Glomerular visceral epithelial cell (primary cell): ENCODE measurements at regions not wholly inside any gene's neighbourhood (a gene's known extent, or its start where the extent isn't known, plus 50 kb on each side); places are given as distances from the start of the nearest gene placed in this dataset.

ENCODE experiments used
- DNase-seq: peaks from one replicate; pipeline ENCODE4 v3.0.0-alpha.2; 2016; ENCODE audit errors: extremely low spot score

DNA sequence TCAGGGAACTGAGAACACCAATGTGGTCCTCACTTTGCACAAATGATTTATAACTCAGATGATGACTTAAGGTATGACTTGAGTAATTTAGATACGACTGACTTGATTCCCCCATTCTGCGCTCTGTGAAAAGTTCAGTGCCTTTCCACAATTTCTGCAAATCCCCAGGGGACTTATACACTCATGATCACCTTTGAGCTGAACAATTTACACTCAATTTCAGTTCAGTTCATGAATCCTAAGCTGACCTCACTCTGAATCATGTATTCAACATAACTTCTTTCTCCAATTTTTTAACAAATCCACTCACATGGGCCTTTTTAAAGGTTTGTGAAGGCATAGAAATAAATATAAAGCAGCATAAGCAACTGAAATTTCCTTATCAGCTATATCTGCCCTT, 274.2 kb downstream of the FAM76B start:
- DNase-seq = no peak

DNA sequence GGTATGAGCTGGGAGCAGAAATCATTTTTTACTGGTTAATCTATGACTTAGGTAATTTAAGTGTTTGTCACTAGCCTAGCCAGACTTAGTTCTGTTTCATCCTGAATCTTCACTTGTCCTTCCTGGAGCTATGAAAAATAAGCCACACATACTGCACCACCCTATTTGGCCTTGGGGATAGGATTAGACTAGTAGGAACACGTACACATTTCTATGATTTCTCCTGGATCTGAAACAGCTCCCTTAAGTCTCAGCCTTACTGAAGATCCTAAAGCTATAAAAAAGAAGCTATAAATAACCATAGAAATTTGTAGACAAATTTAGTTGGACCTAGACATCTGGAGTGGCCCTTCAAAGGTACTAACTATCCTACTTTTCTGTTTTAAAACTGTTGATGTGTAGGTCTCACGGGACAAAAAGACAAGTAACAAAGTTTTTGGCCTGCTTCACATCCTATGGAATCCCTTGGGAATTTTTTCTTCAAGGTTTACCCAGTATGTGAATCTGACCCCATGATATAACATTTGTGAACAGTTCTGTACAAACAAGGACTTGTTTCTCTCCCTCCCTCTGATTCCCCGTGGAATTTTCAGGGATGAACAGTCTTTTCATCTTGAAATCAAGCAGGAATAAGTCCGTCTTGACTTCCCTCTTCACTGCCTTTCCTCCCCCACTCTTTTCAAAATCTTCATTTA, 275.0 kb downstream of the FAM76B start:
- DNase-seq = no peak

DNA sequence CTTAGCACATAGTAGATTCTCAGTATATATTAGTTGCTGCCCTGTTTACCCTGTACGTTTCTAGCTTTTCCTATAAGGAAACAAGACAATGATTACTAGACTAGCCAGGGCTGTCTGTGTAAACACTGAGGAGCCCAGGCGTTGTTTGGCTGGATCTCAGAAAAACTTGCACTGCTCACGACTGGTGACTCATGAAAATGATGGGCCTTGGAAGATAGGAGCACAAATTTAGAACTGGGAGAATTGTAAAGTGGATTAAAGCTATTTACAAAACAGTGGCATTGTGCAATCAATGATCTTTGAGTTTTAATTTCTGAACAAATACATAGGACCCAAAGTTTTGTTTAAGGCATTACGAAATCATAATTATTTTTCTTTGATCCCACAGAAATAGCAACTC, 276.9 kb downstream of the FAM76B start:
- peak; percentile 16 for DNase-seq

DNA sequence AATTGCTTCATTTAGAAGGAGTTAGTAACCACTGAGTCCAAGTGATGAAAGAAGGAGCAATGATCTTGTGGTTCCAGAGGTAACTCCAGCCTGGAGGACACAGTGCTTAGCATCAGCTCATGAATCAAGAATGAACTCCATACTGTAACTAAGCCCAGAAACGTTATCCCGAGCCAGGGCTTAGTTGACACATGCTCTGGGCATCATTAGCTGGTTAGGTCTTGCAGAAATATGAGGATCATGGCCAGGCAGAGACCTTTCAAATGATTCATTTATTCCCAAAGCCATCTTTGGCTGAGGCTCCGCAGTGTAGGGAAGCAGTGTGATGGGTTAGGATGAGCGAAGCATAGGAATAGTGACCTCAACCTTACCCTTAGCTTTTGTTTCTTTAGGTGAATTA, 277.4 kb downstream of the FAM76B start:
- no peak for DNase-seq

DNA sequence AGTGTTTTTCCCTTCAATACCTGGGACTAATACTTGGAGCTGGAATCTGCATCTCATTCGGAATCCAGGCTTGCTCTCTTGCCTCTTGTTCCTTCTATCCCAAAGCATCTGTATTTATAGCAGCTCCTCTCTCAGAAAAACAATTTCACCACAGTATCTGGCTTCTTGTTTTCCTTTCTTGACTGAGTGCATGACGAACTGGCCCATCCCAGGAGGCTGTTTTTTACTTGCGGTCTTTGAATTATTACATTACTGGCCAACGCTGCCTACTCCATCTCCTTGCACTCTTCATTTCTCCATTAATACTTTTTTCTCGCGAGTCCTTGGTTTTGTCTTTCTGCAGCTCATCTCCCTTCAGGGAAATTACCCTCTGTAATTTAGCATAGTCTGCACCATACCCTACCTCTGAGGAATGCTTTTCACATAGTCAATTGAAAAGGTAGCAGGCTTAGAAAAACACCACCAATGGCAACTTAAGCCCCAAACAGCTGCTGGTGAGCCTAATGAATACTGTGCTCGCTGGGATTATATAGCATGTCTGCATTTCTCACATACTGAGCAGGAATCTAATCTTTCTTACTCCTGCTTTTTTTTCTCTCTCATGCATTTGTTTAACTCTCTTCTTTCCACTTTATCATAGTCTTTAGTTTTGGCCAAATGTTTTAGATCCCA, 277.4 kb upstream of the SESN3 start:
- DNase-seq = no peak

DNA sequence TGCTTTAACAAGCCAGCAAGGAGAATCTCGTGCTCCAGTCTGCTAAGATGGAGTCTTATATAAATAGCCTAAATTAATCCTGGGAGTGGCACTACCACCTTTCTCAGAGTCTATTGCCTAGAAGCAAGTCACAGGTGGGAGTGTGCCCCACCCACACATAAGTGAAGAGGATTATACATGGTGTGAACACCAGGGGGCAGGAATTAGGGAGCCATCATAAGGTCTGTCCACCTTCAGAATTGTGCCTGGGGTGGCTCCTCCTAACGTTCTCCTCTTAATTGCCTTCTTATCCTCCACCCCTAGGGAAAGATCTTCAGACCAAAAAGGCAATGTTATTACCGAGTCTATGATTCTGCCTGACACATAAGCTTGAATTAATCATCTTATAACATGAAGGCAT, 276.8 kb upstream of the SESN3 start:
- DNase-seq = no peak

DNA sequence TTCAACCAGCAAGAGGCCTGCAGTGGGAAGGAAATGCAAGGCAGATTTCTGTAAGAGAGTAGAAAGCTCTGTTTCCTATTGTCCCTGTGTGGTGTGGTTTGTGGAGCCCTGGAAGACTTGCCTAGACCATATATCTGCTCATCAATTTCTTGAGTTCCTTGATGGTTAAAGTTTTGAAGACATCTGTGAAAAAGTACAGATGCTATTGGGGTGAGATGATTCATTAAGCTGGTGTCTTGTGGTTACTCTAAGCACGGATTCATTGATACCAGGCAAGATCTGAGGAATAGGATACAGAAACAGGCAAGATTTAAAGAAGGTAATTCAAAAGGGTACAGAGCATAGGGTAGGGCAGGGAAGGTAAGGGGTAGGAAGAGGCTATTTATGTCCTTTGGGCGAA, 275.8 kb upstream of the SESN3 start:
- DNase-seq = no peak

DNA sequence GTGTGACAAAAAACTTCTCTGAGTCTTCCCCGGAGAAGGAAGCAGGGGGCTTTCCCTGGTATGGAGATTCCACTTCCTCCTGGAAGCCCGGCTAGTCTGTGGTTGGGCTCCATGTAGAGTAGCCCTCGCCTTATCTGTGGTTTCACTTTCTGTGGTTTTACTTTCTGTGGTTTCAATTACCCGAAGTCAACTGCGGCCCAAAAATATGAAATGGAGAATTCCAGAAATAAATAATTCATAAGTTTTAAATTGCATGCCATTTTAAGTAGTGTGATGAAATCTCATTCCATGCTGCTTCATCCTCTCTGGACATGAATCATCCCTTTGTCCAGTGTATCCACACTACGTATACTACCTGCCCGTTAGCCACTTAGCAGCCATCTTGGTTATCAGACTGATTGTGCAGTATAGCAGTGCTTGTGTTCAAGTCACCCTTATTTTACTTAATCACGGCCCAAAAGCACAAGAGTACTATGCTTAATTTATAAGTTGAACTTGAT, 275.0 kb upstream of the SESN3 start:
- DNase-seq = peak; percentile 51

DNA sequence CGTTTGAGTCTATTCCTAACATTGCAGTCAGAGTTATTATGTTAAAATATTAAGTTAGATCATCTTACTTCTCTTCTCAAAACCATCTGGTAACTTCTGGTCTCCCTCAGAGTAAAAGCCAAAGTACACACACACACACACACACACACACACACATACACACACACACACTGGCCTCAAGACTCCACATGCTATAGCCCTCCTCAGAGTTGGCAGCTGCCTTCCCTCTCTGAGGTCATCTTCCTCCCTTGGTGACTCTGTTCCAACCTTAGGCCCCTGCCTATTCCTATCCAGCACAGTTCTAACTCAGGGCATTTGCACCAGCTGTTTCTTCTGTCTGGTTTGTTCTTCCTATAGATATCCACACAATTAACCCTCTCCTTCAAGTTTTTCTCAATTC, 272.0 kb upstream of the SESN3 start:
- no peak for DNase-seq

DNA sequence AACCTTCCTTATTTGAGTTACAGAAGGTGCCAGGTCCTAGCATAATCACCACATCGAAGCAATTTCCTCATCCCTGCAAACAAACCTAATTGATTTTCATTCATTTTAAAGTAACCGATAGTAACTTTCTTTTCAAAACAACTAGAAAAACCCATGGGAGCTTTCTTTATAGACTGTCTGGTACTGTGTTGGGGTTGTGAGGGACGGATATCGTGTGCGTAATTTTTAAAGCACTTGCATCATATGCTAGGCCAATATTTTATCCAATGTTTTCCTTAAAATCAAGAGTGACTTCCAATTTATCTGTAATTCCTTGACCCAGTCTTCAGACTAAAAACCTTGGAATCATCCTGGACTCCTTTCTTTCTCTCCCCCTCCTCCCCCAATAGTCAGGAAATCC, 271.5 kb upstream of the SESN3 start:
- DNase-seq = no peak

DNA sequence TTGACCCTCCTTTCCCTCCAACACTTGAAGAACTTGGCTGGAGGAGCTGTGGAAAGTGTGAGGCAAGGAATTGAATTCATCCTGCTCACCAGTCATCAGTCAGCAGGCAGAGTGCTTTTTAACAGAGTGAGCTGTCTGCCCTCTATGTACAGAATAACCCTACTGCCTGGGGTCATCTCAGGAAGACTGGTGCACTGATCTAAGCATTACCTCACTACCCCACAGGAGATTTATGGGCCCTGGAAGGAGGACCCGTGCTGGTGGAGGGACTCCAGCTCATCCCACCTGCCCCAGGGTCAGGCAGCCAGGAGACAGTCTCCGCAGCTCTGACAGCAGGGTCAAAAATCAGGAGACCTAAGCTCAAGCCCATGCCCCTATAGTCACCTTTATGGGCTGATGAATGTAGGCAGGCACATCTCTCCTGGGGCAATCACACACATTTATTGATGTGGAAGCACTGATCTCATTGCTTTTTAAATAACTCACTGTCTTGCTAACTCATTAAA, 270.8 kb upstream of the SESN3 start:
- DNase-seq = no peak

DNA sequence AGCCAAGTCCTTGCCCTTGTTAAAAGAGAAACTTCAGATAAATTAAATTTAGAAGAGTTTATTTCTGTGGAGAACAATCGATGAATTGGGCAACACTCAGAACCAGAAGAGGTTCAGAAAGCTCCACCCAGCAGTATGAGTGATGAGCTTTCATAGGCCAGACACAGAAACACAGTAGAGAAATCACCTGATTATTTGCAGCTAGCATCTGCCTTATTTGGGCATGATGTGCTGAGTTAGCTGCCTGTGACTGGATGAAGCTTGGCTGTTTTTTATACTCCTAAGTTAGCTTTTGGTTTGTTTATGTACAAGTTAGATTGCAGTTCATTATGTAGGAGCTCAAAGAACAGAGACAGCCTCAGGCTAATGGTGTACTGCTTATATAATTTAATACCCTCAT, 269.5 kb upstream of the SESN3 start:
- DNase-seq = no peak

DNA sequence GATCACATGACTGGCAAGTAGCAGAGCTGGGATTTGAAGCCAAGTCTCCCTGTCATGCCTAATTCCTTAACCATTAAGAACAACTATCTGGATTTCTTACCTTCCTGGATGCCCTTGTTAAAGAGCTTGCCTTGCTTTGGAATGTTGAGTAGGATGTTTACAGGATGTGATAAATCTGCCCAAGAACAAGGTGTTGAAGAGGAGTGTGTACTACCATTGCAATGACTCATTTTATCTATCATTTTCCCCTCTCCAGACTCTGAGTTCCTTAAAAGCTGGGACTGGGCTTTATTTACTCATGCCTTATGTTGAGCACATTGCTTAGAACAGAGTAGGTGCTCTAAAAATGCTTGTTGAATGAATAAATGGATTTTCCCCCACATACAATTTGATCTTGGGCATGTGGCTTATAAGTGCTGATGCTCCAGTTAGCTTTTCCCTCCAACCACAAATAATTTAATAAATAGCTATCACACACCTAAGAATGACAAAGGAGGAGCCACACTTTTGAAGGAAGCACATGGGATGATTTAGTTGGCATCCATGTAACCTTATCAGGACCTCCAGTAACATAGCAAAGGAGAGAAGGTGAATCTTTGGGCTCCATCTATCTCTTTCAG, 268.6 kb upstream of the SESN3 start:
- DNase-seq = no peak

DNA sequence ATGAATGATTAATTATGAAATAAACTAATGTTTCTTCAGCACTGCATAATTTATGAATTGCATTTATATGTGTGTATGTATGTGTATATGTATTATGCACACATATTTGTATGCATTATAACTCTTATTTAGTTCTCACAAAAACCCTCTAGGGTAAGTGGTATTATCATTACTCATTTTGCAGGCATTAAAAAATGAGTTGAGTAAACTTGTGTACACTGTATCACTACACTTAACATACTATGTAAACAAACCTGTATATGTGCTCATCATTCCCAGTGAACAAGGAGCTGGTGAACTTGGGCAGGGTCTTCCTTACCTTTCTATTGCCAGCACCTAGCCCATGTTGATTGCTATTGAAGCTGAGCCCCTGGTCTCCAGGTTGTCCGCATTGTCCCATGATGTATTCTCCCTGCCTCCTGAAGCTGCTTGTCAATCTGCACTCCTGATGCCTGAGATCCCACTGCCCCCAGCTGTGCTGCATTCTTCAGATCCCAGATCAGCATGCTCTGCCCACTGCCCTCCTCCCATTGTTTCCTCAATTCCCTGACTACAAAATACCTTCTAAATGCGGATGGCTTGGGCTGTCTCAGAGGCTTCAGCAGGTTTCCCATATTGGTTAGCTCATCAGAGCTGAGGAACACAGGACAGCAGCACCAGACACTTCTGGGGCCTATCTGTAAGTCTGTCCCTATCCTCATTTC, 267.9 kb upstream of the SESN3 start:
- DNase-seq = no peak

DNA sequence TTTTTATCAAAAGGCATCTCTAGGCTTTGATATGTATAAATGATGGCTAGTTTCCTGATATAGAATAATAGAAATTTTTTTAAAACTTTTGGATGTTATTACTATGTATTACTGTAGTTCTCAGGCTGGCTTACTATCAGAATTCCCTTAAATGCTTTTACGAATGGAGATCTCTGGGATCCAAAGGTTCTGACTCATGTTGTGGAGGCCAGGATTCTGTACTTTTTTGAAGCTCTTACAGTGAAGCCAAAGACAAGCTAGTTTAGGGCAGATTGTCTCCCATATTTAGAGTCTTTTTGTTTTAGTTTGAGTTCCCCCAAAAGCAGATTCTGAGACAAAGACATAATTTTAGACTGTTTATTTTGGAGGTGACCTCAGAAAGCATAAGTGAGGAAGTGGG, 265.9 kb upstream of the SESN3 start:
- DNase-seq = no peak

DNA sequence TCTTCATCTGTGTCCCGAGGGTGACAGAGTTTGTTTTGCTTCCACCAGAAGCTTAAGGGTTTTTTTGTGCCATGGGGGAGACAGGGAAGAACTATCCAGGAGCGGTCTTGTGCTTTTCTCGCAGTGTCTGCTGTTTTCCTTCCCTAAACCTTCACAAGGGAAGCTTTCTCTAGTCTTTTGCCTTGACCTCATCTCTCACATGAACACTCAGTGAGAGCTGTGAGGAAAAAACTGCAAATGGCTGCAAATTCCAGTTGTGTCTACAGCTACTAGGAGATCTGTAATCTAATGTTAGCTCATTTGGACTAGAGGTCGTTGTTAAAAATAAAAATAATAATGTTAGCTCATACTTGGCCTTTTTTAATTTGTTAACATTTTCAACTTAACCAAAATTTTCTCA, 264.7 kb upstream of the SESN3 start:
- DNase-seq = no peak

DNA sequence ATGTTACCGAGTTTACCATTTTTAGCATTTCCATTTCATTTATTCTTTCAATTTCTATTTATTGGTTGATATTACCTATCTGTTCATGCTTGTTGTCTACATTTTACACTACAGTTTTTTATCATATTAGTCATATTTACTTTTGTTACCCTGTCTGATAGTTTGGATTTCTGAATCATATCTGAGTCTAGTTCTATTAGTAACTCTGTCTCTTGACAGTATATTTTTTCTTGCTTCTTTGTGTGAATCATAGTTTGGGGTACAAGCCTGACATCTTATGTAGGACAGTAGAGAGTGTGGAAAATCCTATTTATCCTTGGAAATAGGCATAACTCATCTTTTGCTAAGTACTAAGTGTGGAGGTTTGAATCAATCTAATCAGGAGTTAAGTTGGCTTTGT, 263.9 kb upstream of the SESN3 start:
- no peak for DNase-seq

DNA sequence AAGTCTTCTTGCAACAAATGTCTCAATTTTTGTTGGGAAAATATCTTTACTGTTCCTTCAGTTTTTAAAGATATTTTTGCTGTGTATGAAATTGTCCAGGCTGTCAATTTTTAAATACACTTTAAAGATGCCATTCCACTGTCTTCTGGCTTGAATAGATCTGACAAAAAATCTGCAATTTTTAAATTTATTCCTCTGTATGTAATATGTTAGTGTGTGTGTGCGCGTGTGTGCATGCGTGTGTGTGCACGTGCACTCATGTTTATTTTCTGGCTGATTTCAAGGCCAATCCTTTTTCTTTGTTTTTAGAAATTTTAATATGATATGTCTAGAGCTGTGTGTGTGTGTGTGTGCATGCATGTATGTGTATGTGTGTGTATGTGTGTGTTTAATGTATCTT, 263.2 kb upstream of the SESN3 start:
- no peak for DNase-seq

DNA sequence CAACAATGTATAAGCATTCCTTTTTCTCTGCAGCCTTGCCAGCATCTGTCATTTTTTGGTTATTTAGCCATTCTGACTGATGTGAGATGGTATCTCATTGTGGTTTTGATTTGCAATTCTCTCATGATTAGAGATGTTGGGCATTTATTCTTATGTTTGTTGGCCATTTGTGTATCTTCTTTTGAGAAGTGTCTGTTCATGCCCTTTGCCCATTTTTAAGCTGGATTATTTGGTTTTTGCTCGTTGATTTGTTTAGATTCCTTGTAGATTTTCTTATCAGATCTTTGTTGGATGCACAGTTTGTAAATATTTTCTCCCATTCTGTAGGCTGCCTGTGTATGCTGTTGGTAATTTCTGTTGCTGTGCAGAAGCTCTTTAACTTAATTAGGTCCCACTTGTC, 259.6 kb upstream of the SESN3 start:
- no peak for DNase-seq

DNA sequence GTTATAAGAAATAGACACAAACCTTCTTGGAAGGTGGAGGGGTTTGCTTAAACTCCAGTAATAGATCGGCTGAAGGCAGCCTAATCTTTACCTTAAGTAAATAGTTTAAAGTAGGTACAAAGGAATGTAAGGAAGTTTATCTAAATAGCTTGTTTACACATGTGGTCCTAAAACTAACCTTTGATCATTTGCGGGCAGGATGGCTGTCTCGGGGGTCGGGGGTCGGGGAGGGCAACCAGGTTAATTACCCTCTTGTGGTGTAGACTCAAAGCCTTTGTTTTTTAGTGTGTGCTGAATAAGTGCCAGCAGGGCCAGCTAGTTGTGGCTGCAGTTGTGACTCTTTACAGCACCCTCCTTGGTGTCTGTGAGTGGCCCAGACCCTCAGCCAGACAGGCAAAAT, 256.9 kb upstream of the SESN3 start:
- DNase-seq = no peak

DNA sequence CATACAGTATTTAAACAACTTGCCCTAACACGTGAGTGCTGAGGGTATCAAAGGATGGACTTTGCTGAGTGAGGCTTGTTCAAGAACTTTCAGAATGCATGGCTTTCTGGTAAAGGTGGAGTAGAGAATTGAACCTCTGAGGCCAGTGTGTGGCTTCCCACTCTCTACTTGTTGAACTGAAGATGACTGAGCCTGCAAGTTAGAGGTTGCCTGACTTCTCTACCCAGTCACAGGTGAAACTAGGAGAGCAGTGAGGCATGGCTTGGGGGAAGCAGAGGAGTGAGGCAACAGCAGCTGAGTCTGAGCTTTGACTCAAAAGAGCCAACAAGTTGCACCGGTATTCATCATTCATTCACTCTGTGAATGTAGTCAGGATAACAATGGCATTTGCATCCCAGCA, 256.4 kb upstream of the SESN3 start:
- no peak for DNase-seq

DNA sequence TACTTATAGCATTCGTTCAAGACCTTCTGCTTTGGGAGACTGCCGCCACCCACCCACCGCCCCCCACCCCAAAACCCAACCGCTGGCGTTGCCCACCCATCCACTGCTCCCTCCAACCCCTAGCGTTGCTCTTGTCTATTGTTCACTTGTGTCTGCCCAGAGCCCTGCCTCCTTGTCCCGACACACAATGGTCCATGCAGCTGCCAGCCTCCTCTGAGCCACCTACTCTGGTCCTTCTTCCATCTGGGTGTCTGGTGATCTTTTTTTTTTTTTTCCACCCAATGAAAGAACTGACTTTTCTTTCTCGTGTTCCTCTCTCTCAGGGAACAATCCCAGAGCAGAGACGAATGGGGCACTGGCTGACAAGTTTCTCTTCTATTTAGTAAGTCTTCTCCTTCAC, 256.0 kb upstream of the SESN3 start:
- DNase-seq = no peak
